AG08396 (cell line): ENCODE measurements at regions not wholly inside any gene's neighbourhood (a gene's known extent, or its start where the extent isn't known, plus 50 kb on each side); places are given as distances from the start of the nearest gene placed in this dataset.
"Not testable (repeated sequence)": the region's sequence is repeated elsewhere in the genome, so short reads cannot be mapped to it uniquely, and the experiment has no call there.

Experiments
- DNase-seq: peaks from one replicate; pipeline ENCODE4 v3.0.0; 2012; ENCODE audit warnings: low spot score, mixed read lengths

DNA sequence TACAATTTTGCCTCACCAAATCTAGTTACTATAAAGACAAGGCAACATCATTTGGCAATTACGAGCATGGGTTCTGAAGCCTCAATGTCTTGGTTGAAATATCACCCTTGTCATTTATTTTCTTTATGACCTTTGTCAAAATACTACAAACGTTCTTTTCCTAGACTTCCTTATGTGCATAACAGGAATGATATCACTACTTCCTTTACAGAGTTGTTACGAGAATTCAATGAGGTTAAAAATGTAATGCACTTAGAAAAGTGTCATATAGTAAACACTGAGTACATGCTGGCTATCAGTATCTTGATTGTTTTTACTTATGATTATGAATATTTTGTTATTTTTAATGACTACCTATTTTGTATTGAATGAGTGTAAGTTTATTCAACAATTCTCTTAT, 640.9 kb upstream of the CCNG1 start:
- DNase-seq = no peak

DNA sequence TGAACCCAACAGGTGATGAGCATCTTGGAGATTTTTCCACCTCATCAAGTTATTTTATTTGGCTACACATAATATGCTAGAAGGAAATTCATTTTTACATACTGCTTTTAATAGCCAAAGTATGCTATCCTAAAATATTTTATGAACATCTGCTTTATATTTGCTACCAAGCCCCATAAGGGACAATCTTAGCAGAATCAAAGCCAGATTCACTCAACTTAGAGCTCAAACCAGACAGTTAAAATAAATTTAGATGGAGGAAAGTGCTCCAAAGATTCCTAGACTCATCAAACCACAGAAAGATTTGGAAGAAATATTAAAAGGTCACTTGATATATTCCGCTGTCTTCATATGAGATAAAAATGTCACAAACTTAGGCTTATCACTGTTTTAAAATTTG, 637.1 kb upstream of the CCNG1 start:
- no peak for DNase-seq

DNA sequence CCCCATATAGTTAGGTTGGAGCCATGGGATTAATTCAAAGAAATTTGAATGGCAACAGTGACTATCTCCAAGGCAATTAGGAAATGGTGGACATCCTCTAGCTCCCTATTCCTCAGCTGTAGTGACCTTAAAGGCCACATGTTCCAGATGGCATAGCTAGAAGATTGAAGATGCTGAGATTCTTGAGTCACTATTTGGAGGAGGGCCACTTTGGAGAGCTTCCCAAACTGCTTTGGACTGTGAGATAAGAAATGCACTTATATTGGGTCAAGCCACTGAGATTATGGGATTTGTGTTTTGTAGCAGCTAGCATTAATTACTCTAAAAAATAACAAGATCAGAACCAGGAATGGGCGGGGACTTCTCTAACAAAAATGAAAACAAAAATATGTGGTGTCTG, 636.2 kb upstream of the CCNG1 start:
- DNase-seq = no peak

DNA sequence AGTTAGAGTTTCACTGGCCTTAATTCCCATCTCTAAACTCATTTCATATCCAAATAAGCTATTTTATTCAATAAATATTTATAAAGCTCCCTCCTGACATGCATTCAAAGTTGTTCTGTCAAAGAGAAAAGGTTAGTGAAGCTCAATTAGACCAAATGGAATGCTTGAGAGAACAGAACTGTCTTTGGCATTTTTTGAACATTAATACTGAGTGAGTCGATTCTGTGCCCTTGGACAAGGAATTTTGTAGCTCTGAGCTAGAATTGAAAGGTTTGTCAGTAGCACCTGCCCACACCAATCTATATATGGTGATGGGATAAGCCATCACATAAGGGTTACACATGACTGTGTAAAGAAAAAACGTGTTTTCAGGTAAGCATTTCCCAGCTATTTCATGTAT, 631.2 kb upstream of the CCNG1 start:
- DNase-seq = no peak

DNA sequence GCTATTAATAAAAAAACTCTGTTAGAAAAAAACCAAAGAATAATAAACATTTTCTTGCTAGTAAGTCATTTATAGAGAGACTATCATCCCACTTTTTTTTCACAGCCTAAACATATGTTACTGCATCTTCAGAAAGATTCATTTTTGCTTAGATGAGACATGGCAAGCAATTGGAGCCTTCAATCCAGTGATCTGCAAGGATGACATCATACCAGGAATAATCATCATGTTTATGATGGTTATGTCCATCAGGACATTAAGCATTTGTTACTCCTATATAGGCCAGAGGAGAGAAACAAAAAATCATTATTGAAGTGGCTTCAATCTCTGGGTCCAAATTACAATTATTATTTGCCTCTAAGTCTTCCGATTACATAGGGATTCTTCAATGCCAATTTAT, 626.3 kb upstream of the CCNG1 start:
- DNase-seq = no peak

DNA sequence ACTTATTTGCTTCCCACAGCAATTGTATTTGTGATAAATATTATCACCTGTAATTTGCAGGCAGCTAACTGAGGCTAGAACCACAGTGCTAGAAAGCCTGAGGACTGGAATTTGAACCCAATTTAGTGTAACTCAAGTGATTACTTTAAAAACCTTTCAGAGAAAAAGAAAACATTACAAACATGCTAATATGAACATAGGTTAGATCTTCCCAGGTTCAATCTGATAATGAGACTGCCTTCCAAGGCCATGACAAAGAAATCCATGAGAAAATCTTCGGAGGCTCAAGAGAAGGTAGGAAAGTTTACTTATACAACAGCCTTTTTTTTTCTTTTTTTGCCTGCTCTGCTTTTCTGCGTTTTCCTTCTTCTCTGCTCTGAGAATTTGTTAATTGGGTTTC, 620.6 kb upstream of the CCNG1 start:
- DNase-seq = no peak

DNA sequence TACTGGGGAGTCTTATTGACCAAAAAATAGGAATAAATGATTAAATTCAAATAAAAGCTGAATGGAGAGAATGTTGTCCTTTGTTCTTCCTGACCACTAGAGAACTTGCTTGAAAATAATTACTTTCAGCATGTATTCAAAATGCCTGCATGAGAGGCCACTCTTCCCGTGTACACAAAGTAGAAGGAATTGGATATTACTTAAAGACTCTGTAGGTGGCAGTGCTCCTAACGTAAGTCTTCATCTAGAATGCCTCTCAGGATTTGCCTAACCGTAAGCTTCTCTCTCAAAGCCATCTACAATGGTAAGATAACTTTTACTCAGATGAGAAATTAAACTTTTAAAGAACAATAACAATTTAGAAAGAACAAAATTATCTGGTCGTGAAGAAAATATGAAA, 620.0 kb upstream of the CCNG1 start:
- no peak for DNase-seq

DNA sequence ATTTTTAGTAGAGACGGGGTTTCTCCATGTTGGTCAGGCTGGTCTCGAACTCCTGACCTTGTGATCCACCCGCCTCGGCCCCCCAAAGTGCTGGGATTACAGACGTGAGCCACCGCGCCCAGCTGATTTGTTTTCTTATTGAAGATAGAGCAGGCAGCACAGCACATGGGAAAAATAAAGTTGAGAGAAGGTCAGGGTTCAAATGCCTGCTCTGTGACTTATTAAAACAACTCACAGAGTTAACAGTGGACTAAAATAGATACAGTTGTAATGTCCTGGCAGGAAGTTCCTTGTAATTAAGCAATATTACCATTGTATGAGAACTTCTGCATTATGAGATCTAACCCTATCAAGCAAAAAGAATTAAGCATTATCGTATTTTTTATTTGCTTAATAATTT, 615.7 kb upstream of the CCNG1 start:
- DNase-seq = not testable (repeated sequence)

DNA sequence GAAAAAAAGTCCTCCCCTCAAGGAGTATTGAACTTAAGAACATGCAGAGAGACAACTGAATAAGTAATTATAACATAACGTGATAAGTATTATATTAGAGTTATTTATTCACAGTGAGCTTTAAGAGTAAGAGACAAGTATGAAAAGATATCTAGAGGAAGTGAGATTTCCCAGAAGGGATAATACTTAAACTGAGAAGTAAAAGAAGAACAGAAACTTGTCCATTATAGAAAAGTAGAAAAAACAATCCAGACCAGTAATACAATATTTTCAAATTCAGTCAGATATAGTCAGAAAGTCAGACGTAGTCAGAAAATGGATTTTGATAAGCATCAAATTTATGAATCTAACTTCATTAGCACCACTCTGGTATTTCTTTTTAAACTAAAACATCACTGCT, 613.0 kb upstream of the CCNG1 start:
- no peak for DNase-seq

DNA sequence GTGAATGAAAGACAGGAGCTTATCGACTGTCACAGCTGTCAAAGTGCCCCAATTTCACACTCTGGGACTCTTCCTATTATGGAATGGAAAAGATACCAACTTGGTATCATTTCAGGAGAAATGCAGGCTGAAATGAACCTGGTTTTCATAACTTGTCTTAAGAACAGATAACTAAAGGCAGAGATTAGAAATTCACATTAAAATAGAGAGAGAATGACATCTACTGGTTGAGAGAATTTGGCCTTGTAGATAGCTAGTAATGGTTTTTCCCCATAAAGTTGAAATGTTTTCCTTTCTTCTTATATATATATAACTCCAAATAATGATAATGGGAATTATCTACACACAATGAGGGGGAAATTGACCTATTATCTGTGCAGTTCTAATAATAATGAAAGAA, 600.2 kb upstream of the CCNG1 start:
- DNase-seq = no peak

DNA sequence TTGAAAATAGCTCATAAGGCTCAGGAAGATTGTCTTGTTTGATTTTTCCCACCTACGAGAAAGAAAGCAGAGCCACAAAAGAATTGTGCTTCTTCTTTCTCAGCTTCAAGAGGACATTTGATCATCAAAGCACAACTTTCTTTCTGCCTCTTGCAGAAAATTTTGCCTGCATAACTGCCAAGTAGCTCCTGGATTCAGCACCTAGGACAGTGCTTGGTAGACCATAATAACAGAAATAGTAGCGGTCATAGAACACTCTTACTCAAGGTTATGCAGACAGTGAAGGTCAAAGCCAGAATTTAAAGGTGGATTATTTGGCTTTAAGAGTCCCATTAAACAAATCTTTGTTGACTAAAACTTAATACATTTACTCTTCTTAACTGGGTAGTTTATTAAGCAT, 594.7 kb upstream of the CCNG1 start:
- DNase-seq = no peak

DNA sequence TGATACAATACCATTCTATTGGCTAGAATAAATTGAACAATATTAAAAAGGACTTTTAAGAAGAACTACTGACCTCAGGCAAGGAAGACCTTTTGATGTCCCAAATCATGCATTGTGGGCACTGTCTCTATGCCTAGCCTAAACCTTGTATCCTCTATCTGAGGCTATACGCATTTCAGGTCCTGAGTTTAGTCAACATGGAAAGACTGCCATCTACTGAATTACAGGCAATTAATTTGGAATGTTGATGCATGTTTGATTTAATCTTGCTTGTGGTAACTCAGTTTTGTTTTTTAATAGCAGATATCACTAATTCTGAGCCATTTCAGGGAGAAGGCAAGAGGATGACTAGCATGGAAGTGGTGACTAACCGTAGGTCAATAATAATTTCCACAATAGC, 585.3 kb upstream of the CCNG1 start:
- no peak for DNase-seq

DNA sequence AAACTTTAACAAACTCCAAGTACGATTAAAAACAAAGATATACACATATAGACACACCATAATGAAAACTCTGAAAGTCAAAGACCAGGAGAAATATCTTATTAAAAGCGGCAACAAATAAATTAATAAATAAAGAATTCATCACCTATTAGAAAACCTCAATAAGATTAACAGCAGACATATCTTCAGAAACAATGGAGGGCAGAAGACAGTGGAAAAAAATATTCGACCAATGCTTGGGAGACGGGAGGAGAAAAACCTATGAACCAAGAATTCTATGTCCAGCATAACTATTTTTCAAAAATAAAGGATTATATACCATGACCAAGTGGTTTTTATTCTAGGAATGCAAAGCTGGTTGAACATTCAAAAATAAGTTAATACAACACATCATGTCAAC, 578.6 kb upstream of the CCNG1 start:
- DNase-seq = no peak

DNA sequence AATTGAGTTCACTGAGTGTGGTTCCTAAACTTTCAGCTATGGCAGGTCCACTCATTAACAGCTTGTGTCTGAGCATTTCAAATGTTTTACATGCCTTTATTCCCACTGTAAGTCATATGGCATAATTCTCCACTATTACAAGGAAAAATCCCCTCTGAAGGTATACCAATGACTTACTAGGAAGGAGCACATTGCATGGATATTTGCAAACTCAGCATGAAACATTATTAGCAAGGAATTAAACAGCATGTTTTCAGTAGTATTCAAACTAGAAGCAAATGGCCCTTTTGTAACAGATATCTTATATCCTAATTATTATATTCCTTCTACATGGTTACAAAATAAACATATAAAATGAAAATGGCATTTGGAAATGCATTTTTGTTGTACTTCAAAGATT, 566.4 kb upstream of the CCNG1 start:
- no peak for DNase-seq

DNA sequence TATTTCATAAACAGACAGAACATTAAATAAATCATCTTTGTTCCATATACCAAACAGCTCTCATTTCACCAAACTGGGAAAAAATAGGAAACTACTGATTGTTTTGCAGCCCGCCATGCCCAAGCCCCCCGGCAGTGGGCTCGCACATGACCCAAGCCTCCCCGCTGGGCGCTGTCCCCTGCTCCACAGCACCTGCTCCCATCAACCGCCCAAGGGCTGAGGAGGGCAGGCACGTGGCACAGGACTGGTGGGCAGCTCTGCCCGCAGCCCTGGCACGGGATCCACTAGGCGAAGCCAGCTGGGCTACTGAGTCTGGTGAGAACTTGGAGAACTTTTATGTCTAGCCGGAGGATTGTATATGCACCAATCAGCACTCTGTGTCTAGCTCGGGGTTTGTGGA, 554.8 kb upstream of the CCNG1 start:
- no peak for DNase-seq

DNA sequence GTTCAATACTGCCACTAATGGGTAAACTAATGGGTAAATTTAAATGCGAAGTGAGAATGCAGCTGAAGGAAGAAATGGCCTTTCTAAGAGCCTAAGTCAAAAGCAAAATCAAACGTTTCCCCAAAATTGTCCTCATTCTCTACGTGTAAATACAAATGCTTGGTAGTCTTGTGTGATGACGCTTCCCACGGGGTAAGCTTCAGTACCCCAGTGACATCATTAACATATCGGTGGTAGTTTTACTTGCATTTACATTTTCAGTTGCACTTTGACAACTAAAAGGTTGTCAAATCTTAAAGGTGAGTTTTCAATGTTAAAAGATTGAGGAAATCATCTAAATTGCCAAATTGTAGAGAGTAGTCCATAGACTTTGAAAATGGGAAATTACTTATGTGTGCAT, 550.7 kb upstream of the CCNG1 start:
- no peak for DNase-seq

DNA sequence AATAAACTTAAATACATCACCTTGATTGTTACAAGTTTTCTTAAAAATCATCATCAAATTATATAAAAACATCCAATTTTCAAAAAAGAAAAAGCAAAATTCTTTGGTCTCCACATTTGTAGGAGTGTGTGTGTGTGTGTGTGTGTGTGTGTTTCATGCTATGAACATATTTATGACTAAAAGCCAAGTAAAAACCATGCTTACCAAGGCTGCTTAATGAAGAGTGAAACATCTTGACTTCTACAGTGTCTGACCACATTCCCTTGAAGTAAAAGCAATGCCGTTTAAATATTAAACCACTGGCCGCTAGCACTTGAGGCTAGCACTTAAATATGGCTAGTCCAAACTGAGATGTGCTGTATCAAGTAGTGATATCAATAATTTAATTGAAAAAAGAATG, 549.1 kb upstream of the CCNG1 start:
- no peak for DNase-seq

DNA sequence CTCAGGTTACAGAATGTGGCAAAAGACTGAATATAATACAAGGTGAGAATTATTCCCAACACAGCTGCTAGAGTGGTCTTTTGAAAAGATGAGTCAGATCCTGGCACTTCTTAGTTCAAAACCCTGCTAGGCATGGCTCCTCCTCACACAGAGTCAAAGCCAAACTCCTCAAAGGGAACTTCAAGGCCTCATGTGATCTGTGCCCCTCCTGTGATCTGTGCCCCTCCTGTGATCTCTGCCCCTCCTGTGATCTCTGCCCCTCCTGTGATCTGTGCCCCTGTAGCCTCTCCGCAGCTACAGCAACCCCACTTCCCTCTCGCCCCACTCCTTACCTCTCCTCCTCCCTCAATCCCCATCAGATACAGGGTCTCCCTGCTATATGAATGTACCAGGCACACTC, 525.5 kb upstream of the CCNG1 start:
- no peak for DNase-seq

DNA sequence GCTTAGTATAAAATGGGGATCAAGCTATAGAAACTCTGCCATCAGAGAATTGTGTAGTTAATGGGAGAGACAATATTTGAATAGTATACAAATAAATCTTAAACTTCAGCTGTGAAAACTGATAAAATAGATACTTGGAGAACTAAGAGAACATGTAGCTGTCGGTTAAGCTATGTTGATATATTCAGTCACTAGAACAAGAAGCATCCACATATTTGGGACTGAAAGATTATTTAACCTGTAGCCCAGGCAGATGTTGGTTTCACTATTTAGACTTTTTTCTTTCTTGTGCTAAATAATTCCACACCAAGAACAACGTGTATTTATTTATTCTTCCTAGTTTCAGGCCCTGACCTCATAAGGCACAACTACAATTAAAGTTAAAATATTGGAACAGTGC, 521.0 kb upstream of the CCNG1 start:
- DNase-seq = no peak

DNA sequence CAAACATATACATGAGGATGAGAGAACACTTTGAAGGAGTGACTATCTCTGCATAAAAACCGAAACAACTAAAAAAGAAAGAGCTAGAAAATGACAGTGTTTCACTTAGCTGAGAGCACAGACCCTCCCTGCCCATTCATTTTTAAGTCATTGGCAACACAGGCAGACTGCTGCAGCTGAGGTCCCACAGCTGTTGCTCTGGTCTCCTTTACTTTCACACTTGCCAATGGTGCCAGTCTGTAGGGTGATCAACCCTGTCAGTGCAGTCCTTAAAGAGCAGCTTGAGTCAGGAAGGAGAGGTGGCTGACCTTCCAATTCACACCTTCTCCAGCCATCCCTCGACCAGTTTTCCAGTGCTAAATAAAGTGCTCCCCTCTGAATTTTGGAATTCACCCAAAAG, 508.3 kb upstream of the CCNG1 start:
- DNase-seq = no peak

DNA sequence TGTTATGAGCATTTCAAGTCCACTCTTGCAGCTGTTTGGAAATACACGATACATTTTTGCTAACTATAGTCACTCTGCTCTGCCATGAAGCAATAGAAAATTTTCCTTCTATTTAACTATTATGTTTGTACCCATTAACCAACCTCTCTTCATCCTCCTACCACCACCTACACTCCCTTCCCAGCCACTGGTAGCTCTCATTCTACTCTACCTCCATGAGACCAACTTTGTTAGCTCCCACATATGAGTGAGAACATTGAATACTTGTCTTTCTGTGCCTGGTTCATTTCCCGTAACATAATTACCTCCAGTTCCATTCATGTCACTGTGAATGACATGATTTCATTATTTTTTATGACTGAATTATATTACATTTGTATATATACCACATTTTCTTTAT, 505.9 kb upstream of the CCNG1 start:
- no peak for DNase-seq

DNA sequence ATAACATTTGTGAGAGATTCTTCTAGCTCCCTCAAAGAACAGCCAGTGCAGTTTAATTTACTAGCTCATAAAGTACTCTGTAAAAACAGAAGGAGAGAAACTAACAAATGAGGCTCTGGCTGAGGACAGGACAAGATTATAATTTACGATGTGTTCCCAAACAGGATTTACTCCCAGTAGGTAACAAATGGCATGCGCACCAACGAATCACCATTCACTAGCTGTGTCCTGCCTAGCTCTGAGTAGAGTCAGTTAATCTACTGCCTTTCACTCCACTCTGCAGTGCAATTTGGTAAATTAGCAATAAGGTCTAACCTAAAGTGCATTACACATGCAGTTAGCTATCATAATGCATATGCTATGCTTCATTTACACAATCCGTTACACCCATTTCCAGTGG, 497.4 kb upstream of the CCNG1 start:
- DNase-seq = no peak

DNA sequence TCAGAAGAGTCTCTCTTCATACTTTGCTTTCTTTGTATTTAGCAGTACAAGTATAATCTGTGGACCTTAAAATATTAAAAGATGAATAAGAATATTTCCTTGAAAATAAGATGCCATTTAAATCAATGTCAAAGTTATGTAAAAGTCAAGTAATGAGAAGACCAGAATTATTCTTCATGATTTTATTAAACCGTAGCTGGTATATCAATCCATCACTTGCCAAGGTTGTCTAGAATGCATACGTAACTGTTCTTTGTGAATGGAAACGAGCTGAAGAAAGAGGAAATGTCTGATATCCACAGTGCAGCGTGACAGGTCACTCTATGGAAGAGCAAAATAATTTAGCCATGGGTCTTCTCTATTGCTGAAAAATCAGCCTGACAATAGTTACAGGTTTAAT, 488.7 kb upstream of the CCNG1 start:
- no peak for DNase-seq

DNA sequence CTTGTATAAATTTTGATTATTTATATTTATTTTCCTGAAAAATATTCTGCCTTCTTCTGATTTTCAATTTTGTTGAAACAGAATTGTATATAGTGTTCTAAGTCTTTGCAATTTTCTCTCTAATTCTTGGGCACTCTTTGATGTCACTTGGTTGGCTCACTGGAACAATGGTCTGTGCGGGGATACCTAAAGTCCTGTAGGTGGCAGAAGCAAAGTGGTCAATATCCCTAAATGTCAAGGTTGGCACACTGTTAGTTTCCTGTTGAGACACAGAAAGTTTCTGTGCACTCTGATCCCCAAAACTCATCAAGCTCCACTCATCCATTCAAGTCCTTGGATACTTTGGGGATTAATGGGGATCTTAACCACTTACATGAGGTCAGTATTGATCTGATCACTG, 480.8 kb upstream of the CCNG1 start:
- DNase-seq = no peak

DNA sequence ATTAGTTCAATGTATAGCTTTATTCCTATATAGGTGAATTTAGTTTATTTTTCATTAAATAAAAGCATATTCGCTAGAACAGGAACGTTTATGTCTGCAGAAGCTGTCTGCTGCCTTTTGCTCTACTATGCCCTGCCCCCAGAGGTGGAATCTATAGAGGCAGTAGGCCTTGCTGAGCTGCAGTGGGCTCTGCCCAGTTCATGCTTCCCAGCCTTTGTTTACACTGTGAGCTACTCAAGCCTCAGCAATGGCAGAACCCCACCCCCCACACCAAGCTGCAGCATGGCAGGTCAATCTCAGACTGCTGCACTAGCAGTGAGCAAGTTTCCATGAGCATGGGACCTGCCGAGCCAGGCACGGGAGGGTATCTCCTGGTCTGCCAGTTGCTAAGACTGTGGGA, 473.3 kb upstream of the CCNG1 start:
- DNase-seq = not testable (repeated sequence)

DNA sequence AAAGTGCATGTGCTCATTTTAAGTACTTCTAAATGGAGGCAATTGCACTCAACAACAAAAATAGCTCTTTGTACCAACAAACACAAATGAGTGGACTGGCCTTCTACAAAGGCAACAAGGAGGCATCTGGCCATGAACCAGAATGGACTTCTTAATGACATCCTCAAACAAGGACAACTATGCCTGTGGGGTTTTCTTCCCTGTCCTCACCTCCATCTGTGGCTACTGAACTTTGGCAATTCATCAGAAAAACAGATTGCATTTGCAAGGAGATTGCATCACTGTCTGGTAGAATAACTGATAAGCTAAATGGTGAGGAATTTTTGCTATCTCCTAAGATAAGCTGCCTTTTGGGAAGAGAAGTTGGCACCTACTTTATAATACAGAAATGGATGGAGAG, 447.3 kb upstream of the CCNG1 start:
- DNase-seq = no peak
